HCT116 (cell line): ENCODE measurements at regions not wholly inside any gene's neighbourhood (a gene's known extent, or its start where the extent isn't known, plus 50 kb on each side); places are given as distances from the start of the nearest gene placed in this dataset.

Experiments
- ATAC-seq: fragments of 200-7000 bp; cut with Tn5 transposase; 2 replicates; pipeline ENCODE4 v1.9.1; 2020; ENCODE audit warnings: mild to moderate bottlenecking, moderate library complexity
- BruUV-seq: library from RNA; stranded (reverse); fragments of 400-500 nt; replicated peaks from 2 replicates; lab custom pipeline; 2021; lab: Mats Ljungman, UMichigan
- CTCF ChIA-PET: fragments of 300-600 bp; sonication (Branson Sonifier 250); formaldehyde crosslinking; loops from one replicate; lab custom pipeline; 2021; ENCODE audit warnings: antibody characterized with exemption; lab: Charles Lee
- POLR2A ChIA-PET: fragments of 300-600, 350-600 bp; sonication (Branson Sonifier 250); formaldehyde crosslinking; loops from one replicate; lab custom pipeline; 2021; ENCODE audit warnings: antibody characterized with exemption; lab: Charles Lee
- RAD21 ChIA-PET, 2 experiments: fragments of 300-600 bp; sonication (Branson Sonifier 250); formaldehyde crosslinking; loops; one replicate each; lab custom pipeline; 2023; ENCODE audit warnings: low total read pairs in 2 of 2; ENCODE audit not compliant: uncharacterized antibody in 2 of 2, unreplicated experiment in 2 of 2, low non-redundant PET in 1 of 2; lab: Charles Lee
- DNase-seq: peaks from one replicate; pipeline ENCODE4 v3.0.0-alpha.2; 2010; ENCODE audit warnings: low read depth, low spot score
- H2AFZ ChIP-seq: fragments of 200-600 bp; shearing (Covaris generic), sonication (generic); 2 replicates; pipeline ENCODE4 v1.6.1; 2017; ENCODE audit warnings: low read depth, mixed run types, mixed read lengths, antibody characterized with exemption, low read length; ENCODE audit not compliant: poor library complexity, severe bottlenecking
- H3K27ac ChIP-seq: 2 replicates; pipeline ENCODE4 v1.5.1; 2012; ENCODE audit warnings: low read depth, low read length
- H3K27me3 ChIP-seq: fragments of 200-600 bp; sonication (generic); 2 replicates; pipeline ENCODE4 v1.6.1; 2016; ENCODE audit warnings: mixed run types, low read length, mixed read lengths; ENCODE audit not compliant: insufficient read depth
- H3K36me3 ChIP-seq, 2 experiments: fragments of 200-500 bp in 1 of 2; fragments of 200-600 bp in 1 of 2; sonication (Bioruptor generic) in 1 of 2; sonication (generic) in 1 of 2; 2 replicates each; pipeline versions ENCODE4 v1.5.1 to v1.6.1; 2014 to 2016; ENCODE audit warnings: low read length in 2 of 2, inconsistent platforms in 1 of 2, mixed read lengths in 1 of 2, mixed run types in 1 of 2; ENCODE audit not compliant: insufficient read depth in 2 of 2, control insufficient read depth in 1 of 2
- H3K4me1 ChIP-seq, 2 experiments: fragments of 200-600 bp in 1 of 2; sonication (generic) in 1 of 2; 2 replicates each; pipeline versions ENCODE4 v1.5.1 to v1.6.1; 2012 to 2017; ENCODE audit warnings: low read length in 2 of 2, inconsistent platforms in 1 of 2, mild to moderate bottlenecking in 1 of 2, mixed read lengths in 1 of 2, mixed run types in 1 of 2, moderate library complexity in 1 of 2; ENCODE audit not compliant: insufficient read depth in 2 of 2, control insufficient read depth in 1 of 2
- H3K4me2 ChIP-seq: fragments of 200-600 bp; sonication (generic); 2 replicates; pipeline ENCODE4 v1.6.1; 2017; ENCODE audit warnings: mixed run types, low read length, mixed read lengths
- H3K4me3 ChIP-seq, 2 experiments: fragments of 200-600 bp in 1 of 2; sonication (generic) in 1 of 2; replicated peaks in 1 of 2; 2 replicates each; pipeline ENCODE4 v1.5.1; 2011 to 2016; ENCODE audit warnings: low read length in 2 of 2, control low read depth in 1 of 2, low read depth in 1 of 2, mild to moderate bottlenecking in 1 of 2, mixed read lengths in 1 of 2, mixed run types in 1 of 2
- H3K79me2 ChIP-seq: fragments of 200-600 bp; sonication (generic); 2 replicates; pipeline ENCODE4 v1.6.1; 2017; ENCODE audit warnings: mild to moderate bottlenecking, mixed run types, low read length, moderate library complexity, mixed read lengths; ENCODE audit not compliant: insufficient read depth
- H3K9ac ChIP-seq: fragments of 200-600 bp; sonication (generic); 2 replicates; pipeline ENCODE4 v1.6.1; 2016; ENCODE audit warnings: low read length, mixed read lengths
- H3K9me2 ChIP-seq: fragments of 200-600 bp; sonication (generic), shearing (Covaris generic); 2 replicates; pipeline ENCODE4 v1.6.1; 2017; ENCODE audit warnings: mixed run types, mild to moderate bottlenecking, moderate library complexity; ENCODE audit not compliant: insufficient read depth
- H3K9me3 ChIP-seq, 2 experiments: fragments of 200-500 bp in 1 of 2; fragments of 200-600 bp in 1 of 2; sonication (Bioruptor generic) in 1 of 2; sonication (generic) in 1 of 2; 2 replicates each; pipeline ENCODE4 v1.6.1; 2014 to 2017; ENCODE audit warnings: low read length in 2 of 2, mixed read lengths in 2 of 2, inconsistent platforms in 1 of 2, low read depth in 1 of 2, mild to moderate bottlenecking in 1 of 2, mixed run types in 1 of 2, moderate library complexity in 1 of 2; ENCODE audit not compliant: control insufficient read depth in 1 of 2, insufficient read depth in 1 of 2
- H4K20me1 ChIP-seq: fragments of 200-600 bp; sonication (generic), shearing (Covaris generic); 2 replicates; pipeline ENCODE4 v1.6.1; 2017; ENCODE audit warnings: mixed run types, mild to moderate bottlenecking, moderate library complexity; ENCODE audit not compliant: insufficient read depth
- ATF3 ChIP-seq: IDR thresholded peaks from 2 replicates; pipeline ENCODE4 v1.6.1; 2012
- CEBPB ChIP-seq: IDR thresholded peaks from 2 replicates; pipeline ENCODE4 v1.6.1; 2012; ENCODE audit warnings: low read depth
- CTCF ChIP-seq, 3 experiments: fragments of 200-600 bp in 1 of 3; sonication (generic) in 1 of 3; IDR thresholded peaks in 2 of 3; conservative IDR thresholded peaks in 1 of 3; 2 replicates each; pipeline ENCODE4 v1.5.1; 2012 to 2017; ENCODE audit warnings: low read depth in 2 of 3, low read length in 2 of 3, antibody characterized with exemption in 1 of 3, borderline replicate concordance in 1 of 3, control low read depth in 1 of 3, mild to moderate bottlenecking in 1 of 3, mixed read lengths in 1 of 3, mixed run types in 1 of 3, moderate library complexity in 1 of 3; ENCODE audit not compliant: insufficient read depth in 1 of 3
- EGR1 ChIP-seq: IDR thresholded peaks from 2 replicates; pipeline ENCODE4 v1.6.1; 2012; ENCODE audit warnings: low read depth
- ELF1 ChIP-seq: IDR thresholded peaks from 2 replicates; pipeline ENCODE4 v1.6.1; 2012; ENCODE audit warnings: low read depth, borderline replicate concordance
- EZH2 ChIP-seq: fragments of 200-600 bp; sonication (generic); IDR thresholded peaks from 2 replicates; pipeline ENCODE4 v1.6.1; 2017; ENCODE audit warnings: antibody characterized with exemption, mixed run types
- FOSL1 ChIP-seq: IDR thresholded peaks from 2 replicates; pipeline ENCODE4 v1.6.1; 2012; ENCODE audit warnings: low read depth
- POLR2A ChIP-seq: IDR thresholded peaks from 2 replicates; pipeline ENCODE4 v1.7.0; 2011; ENCODE audit warnings: borderline replicate concordance; ENCODE audit not compliant: insufficient read depth, insufficient read length; ENCODE audit errors: extremely low read depth
- POLR2AphosphoS5 ChIP-seq: IDR thresholded peaks from 2 replicates; pipeline ENCODE4 v1.6.1; 2011; ENCODE audit warnings: mild to moderate bottlenecking, low read depth, low read length, moderate library complexity
- SIN3A ChIP-seq: IDR thresholded peaks from 2 replicates; pipeline ENCODE4 v1.6.1; 2012; ENCODE audit warnings: low read depth
- SP1 ChIP-seq: IDR thresholded peaks from 2 replicates; pipeline ENCODE4 v1.6.1; 2012; ENCODE audit warnings: low read depth
- YY1 ChIP-seq: IDR thresholded peaks from 2 replicates; pipeline ENCODE4 v1.6.1; 2011; ENCODE audit warnings: low read length, low read depth, moderate library complexity, mild to moderate bottlenecking; ENCODE audit not compliant: insufficient replicate concordance; ENCODE audit errors: extremely low read depth
- ZBTB33 ChIP-seq: IDR thresholded peaks from 2 replicates; pipeline ENCODE4 v1.6.1; 2011; ENCODE audit warnings: mild to moderate bottlenecking, low read length, moderate library complexity; ENCODE audit not compliant: insufficient replicate concordance; ENCODE audit errors: extremely low read depth
- ZNF274 ChIP-seq: fragments of 200-500 bp; sonication (Bioruptor generic); IDR thresholded peaks from 2 replicates; pipeline ENCODE4 v1.6.1; 2014; ENCODE audit warnings: mild to moderate bottlenecking, low read depth, low read length, inconsistent platforms
- intact Hi-C: fragments of 100-400 bp; cut with micrococcal nuclease; formaldehyde crosslinking; loops from 2 replicates; pipeline ENCODE4 v1.10.0; 2022

- TF ChIP-seq EZH2 (no peak), SP1 (no peak), ZNF274 (no peak), POLR2AphosphoS5 (no peak), EGR1 (no peak), POLR2A (no peak), ATF3 (no peak), YY1 (no peak), CEBPB (no peak), CTCF (IDR thresholded peaks at IDR 0.05 in 2 of 3, conservative IDR thresholded peaks at IDR 0.05 in 1 of 3; ENCODE audit: borderline replicate concordance in 1 of 3, insufficient read depth in 1 of 3, low read depth in 2 of 3, low read length in 2 of 3) (no peak), SIN3A (no peak), ELF1 (no peak), FOSL1 (no peak), ZBTB33 (no peak)
- TF ChIP-seq, all 23 proteins: peak for 0
- H3K27ac ChIP-seq, result no peak overlapping the region
- BruUV-seq, result no TSS peak
- no peak overlapping the region for H3K9ac ChIP-seq
- no peak overlapping the region for H3K4me3 ChIP-seq
- intact Hi-C loops, result no loop called here
- no peaks in the 10 kb centered on the region for H4K20me1 ChIP-seq
- no peaks in the 10 kb centered on the region for H3K4me1 ChIP-seq
- ChIA-PET RAD21 (no interaction called here), POLR2A (no interaction called here), CTCF (no interaction called here)
- no peaks in the 10 kb centered on the region for H3K9me3 ChIP-seq
- ATAC-seq (no peak), DNase-seq (no peak)
- H3K4me2 ChIP-seq, result no peak overlapping the region
- no peaks in the 10 kb centered on the region for H3K79me2 ChIP-seq
- H3K36me3 ChIP-seq, result no peaks in the 10 kb centered on the region
- no peak overlapping the region for H2AFZ ChIP-seq
- no peaks in the 10 kb centered on the region for H3K9me2 ChIP-seq
- H3K27me3 ChIP-seq, result no peaks in the 10 kb centered on the region
Observed at GRCh38 chr1:71166178-71167173, 85.6 kb upstream of the ZRANB2 start.
